ENCODE measurements at regions not wholly inside any gene's neighbourhood (a gene's known extent, or its start where the extent isn't known, plus 50 kb on each side); places are given as distances from the start of the nearest gene placed in this dataset.
A peak's percentile ranks its signal among the peaks of the same experiment; 100 is the strongest.
"Not testable (repeated sequence)": the region's sequence is repeated elsewhere in the genome, so short reads cannot be mapped to it uniquely, and the experiment has no call there.

DNA sequence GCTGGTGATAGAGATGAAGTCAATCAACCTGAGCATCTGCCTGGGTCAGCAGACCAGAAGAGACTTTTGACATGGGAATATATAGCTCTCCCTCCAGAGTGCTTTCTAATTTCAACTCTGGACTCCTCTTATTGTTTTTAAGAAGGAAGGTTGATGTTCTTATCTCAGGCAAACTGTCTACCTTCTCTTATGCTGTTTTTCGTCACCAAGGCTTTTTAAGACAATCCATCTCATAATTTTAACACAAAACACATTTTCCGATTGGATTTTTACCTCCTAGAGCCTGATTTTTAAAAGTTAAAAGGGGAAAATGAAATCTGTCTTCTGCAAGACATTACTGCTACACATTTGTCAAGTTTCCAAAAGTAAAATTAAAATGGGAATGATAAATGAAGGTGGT is 368.7 kb upstream of the MIS18BP1 start:
- no peak for TF ChIP-seq CTCF (conservative IDR thresholded peaks at IDR 0.05; ENCODE audit: control insufficient read depth, insufficient read depth, low read depth, low read length)
- DNase-seq (ENCODE audit: low read depth) = no peak
- H3K4me3 ChIP-seq (ENCODE audit: control insufficient read depth, low read depth, low read length) = no peak overlapping the region

- no peak for TF ChIP-seq CTCF (conservative IDR thresholded peaks at IDR 0.05; ENCODE audit: control insufficient read depth, insufficient read depth, low read depth, low read length)
- no peak for DNase-seq (ENCODE audit: low read depth)
- H3K4me3 ChIP-seq (ENCODE audit: control insufficient read depth, low read depth, low read length) = no peak overlapping the region
These were observed 366.8 kb upstream of the MIS18BP1 start for GRCh38 chr14:45619831-45620230.

DNA sequence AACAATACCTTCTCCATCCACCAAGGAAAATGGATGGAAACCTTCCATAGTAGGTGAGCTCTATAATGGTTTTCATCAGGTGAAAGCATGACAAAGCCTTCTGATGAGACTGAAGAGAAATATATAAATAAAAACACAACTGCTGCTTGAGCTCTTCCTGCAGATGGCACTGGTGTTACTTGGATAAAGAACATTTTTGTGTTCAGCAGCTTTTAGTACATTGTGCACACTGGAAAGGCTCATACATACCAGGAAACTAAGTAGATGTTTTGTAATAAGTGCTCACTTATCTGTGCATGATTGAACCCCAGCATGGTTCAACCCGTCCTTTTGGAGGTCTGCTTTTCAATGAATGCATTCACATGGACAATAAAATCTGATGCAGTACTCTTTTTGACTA is 357.3 kb upstream of the MIS18BP1 start:
- peak; percentile 9 for DNase-seq (ENCODE audit: low read depth)
- H3K4me3 ChIP-seq (ENCODE audit: control insufficient read depth, low read depth, low read length) = no peak overlapping the region
- TF ChIP-seq CTCF (conservative IDR thresholded peaks at IDR 0.05; ENCODE audit: control insufficient read depth, insufficient read depth, low read depth, low read length) = peak; percentile 17

- H3K4me3 ChIP-seq (ENCODE audit: control insufficient read depth, low read depth, low read length) = no peak overlapping the region
- no peak for DNase-seq (ENCODE audit: low read depth)
- no peak for TF ChIP-seq CTCF (conservative IDR thresholded peaks at IDR 0.05; ENCODE audit: control insufficient read depth, insufficient read depth, low read depth, low read length)
These were observed 334.1 kb upstream of the MIS18BP1 start for GRCh38 chr14:45587142-45587541.

GRCh38 chr14:45559626-45560025 is 306.6 kb upstream of the MIS18BP1 start:
- H3K4me3 ChIP-seq (ENCODE audit: control insufficient read depth, low read depth, low read length) = no peak overlapping the region
- TF ChIP-seq CTCF (conservative IDR thresholded peaks at IDR 0.05; ENCODE audit: control insufficient read depth, insufficient read depth, low read depth, low read length) = no peak
- DNase-seq (ENCODE audit: low read depth) = no peak

GRCh38 chr14:45558183-45558582 is 305.2 kb upstream of the MIS18BP1 start:
- DNase-seq (ENCODE audit: low read depth) = no peak
- H3K4me3 ChIP-seq (ENCODE audit: control insufficient read depth, low read depth, low read length) = no peak overlapping the region
- TF ChIP-seq CTCF (conservative IDR thresholded peaks at IDR 0.05; ENCODE audit: control insufficient read depth, insufficient read depth, low read depth, low read length) = no peak

DNA sequence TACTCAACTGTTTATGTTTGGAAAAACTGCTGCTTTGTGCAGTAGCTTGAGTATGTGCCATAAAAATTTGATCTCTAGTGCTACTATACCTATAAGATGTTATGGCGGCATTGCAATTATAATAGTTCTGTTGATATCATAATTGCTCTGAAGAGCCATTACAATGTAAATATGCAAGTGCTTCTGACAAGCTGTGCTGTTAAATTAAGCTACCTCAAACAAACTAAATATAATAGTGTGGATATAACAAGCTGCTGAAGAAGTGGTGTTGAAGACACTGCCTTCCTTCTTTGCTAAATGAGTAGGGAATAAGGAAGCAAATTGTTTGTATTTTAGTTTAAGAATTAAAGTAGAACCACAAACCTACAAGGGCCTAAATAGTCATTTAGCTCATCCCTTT is 301.0 kb upstream of the MIS18BP1 start:
- DNase-seq (ENCODE audit: low read depth) = no peak
- no peak overlapping the region for H3K4me3 ChIP-seq (ENCODE audit: control insufficient read depth, low read depth, low read length)
- no peak for TF ChIP-seq CTCF (conservative IDR thresholded peaks at IDR 0.05; ENCODE audit: control insufficient read depth, insufficient read depth, low read depth, low read length)

DNA sequence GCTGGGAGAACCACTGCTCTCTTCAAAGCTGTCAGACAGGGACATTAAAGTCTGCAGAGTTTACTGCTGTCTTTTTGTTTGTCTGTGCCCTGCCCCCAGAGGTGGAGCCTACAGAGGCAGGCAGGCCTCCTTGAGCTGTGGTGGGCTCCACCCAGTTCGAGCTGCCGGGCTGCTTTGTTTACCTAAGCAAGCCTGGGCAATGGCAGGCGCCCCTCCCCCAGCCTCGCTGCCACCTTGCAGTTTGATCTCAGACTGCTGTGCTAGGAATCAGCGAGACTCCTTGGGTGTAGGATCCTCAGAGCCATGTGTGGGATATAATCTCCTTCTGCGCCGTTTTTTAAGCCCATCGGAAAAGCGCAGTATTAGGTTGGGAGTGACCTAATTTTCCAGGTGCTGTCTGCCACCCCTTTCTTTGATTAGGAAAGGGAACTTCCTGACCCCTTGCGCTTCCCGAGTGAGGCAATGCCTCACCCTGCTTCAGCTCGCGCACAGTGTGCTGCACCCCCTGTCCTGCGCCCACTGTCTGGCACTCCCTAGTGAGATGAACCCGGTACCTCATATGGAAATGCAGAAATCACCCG is 298.3 kb upstream of the MIS18BP1 start:
- not testable (repeated sequence) for DNase-seq (ENCODE audit: low read depth); H3K4me3 ChIP-seq (ENCODE audit: control insufficient read depth, low read depth, low read length)

Measured in fibroblast of mammary gland (primary cell).